A673 (cell line): ENCODE measurements at regions not wholly inside any gene's neighbourhood (a gene's known extent, or its start where the extent isn't known, plus 50 kb on each side); places are given as distances from the start of the nearest gene placed in this dataset.

ENCODE experiments used
- EZH2 ChIP-seq: fragments of 200-600 bp; sonication (generic); IDR thresholded peaks from 2 replicates; pipeline ENCODE4 v1.6.1; 2017; ENCODE audit warnings: borderline replicate concordance, low read depth, mild to moderate bottlenecking, mixed read lengths, antibody characterized with exemption, low read length; ENCODE audit not compliant: poor library complexity, severe bottlenecking
- TF ChIP-seq, protein P1 (sequence below): fragments of 300-800, 200-600 bp; sonication (generic); conservative IDR thresholded peaks from 2 replicates; pipeline ENCODE4 v1.5.1; 2017; ENCODE audit warnings: low read depth, mild to moderate bottlenecking, antibody characterized with exemption, low read length, moderate library complexity, mixed read lengths

DNA sequence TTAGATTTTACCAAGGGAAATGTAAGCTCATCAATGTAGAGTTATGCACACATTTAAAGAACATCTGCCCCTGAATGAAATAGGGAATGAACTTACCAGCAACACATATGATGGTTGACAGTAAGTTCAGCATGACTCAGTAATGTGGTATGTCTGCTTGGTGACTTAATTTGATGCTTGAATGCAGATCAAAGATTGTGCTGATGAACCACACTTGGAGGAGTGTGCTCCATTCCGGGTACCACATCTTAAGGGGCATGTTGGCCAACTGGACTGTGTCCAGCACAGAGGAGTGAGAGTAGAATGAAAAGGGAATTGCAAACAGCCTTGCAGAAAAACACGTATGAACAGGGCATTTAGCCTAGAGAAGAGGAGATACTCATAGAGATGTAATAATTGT, 171.0 kb upstream of the RARB start:
- TF ChIP-seq, protein P1, sequence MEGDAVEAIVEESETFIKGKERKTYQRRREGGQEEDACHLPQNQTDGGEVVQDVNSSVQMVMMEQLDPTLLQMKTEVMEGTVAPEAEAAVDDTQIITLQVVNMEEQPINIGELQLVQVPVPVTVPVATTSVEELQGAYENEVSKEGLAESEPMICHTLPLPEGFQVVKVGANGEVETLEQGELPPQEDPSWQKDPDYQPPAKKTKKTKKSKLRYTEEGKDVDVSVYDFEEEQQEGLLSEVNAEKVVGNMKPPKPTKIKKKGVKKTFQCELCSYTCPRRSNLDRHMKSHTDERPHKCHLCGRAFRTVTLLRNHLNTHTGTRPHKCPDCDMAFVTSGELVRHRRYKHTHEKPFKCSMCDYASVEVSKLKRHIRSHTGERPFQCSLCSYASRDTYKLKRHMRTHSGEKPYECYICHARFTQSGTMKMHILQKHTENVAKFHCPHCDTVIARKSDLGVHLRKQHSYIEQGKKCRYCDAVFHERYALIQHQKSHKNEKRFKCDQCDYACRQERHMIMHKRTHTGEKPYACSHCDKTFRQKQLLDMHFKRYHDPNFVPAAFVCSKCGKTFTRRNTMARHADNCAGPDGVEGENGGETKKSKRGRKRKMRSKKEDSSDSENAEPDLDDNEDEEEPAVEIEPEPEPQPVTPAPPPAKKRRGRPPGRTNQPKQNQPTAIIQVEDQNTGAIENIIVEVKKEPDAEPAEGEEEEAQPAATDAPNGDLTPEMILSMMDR, result no peak
- no peak for TF ChIP-seq EZH2
